Adrenal gland (tissue), 9 donors: ENCODE measurements at regions not wholly inside any gene's neighbourhood (a gene's known extent, or its start where the extent isn't known, plus 50 kb on each side); places are given as distances from the start of the nearest gene placed in this dataset.

Experiments
- DNase-seq, 7 donors: peaks; one replicate each; pipeline ENCODE4 v3.0.0-alpha.2; 2019 to 2020
- H3K27ac ChIP-seq, 5 donors: fragments of 200-600 bp; sonication (generic) in 4 of 5; 1 replicate in 3 of 5; 2 replicates in 2 of 5; pipeline versions ENCODE4 v1.5.1 to v1.8.0; 2016 to 2020; ENCODE audit warnings: mild to moderate bottlenecking in 1 of 5
- H3K27me3 ChIP-seq: fragments of 200-600 bp; 2 replicates; pipeline ENCODE4 v1.8.0; 2021
- H3K36me3 ChIP-seq, 2 donors: fragments of 200-600 bp; replicated peaks in 1 of 2; 1 replicate in 1 of 2; 2 replicates in 1 of 2; pipeline versions ENCODE4 v1.5.1 to v1.8.0; 2018 to 2022
- H3K4me1 ChIP-seq, 2 donors: fragments of 200-600 bp; replicated peaks in 1 of 2; 1 replicate in 1 of 2; 2 replicates in 1 of 2; pipeline versions ENCODE4 v1.5.1 to v1.8.0; 2018 to 2021
- H3K4me3 ChIP-seq, 4 donors: fragments of 200-600 bp; sonication (generic) in 3 of 4; one replicate each; pipeline ENCODE4 v1.5.1; 2016 to 2018
- H3K9me3 ChIP-seq, 3 donors: fragments of 200-600 bp; sonication (generic) in 1 of 3; replicated peaks in 1 of 3; 1 replicate in 2 of 3; 2 replicates in 1 of 3; pipeline versions ENCODE4 v1.5.1 to v1.8.0; 2016 to 2021
- POLR2A ChIP-seq, 2 donors: fragments of 450-650 bp; IDR thresholded peaks; one replicate each; pipeline ENCODE4 v1.6.1; 2017; ENCODE audit warnings: antibody characterized with exemption in 2 of 2, mild to moderate bottlenecking in 2 of 2, moderate library complexity in 1 of 2
- WGBS, 4 donors: extraction: QIAGEN DNeasy Blood & Tissue Kit in 2 of 4; methylation state at CpG; one replicate each; pipeline versions ENCODE4 v1.1.5 to v1.1.7; 2013 to 2017; 5-methylcytosine and 5-hydroxymethylcytosine counted together
- intact Hi-C, 2 donors: fragments of 100-400 bp; cut with DNase I; formaldehyde crosslinking; loops; one replicate each; pipeline versions ENCODE4 v1.14.1 to v1.15.0; 2022 to 2023
- TF ChIP-seq, protein P1 (sequence below), 6 experiments: fragments of 450-650 bp in 4 of 6; fragments of 200-600 bp in 2 of 6; sonication (generic) in 1 of 6; IDR thresholded peaks; 1 replicate in 5 of 6; 2 replicates in 1 of 6; pipeline versions ENCODE4 v1.5.1 to v1.8.0; 2016 to 2021; ENCODE audit warnings: antibody characterized with exemption in 6 of 6, mild to moderate bottlenecking in 2 of 6, moderate library complexity in 1 of 6
- donor health status: healthy with polysubstance abuse.
- donor health status: Bipolar disorder and iron deficiency.
- donor health status: DM: yes; HTN: yes; CAD: no.
- donor health status: DM: no; HTN: no; CAD: no.
- donor health status: DM: no; HTN: no; CAD: no.

DNA sequence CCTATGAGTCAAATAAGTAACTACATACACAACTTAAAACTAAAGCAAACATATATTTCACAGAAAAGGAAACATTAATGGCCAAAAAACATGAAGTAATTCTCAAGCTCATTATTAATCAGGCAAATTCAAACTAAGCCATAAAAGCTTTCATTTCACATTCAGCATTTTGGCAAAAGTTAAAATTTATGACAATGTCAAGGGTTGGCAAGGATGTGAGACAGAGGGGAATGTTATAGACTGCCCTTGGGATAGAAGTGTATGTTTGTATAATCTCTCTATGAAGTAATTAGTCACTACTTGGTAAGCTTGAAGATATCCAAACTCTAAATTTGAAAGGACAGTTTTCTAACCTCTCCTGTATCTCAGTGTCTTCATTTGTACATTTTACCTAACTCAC lies 539.4 kb downstream of the RIT2 start:
- Histone ChIP-seq H3K36me3 (no peaks in the 10 kb centered on the region), H3K4me1 (no peaks in the 10 kb centered on the region), H3K4me3 (no peak overlapping the region), H3K27me3 (no peaks in the 10 kb centered on the region), H3K9me3 (no peaks in the 10 kb centered on the region), H3K27ac (no peak overlapping the region)
- DNase-seq, result no peak
- TF ChIP-seq POLR2A (IDR thresholded peaks at IDR 0.05), result no peak
- TF ChIP-seq, protein P1, sequence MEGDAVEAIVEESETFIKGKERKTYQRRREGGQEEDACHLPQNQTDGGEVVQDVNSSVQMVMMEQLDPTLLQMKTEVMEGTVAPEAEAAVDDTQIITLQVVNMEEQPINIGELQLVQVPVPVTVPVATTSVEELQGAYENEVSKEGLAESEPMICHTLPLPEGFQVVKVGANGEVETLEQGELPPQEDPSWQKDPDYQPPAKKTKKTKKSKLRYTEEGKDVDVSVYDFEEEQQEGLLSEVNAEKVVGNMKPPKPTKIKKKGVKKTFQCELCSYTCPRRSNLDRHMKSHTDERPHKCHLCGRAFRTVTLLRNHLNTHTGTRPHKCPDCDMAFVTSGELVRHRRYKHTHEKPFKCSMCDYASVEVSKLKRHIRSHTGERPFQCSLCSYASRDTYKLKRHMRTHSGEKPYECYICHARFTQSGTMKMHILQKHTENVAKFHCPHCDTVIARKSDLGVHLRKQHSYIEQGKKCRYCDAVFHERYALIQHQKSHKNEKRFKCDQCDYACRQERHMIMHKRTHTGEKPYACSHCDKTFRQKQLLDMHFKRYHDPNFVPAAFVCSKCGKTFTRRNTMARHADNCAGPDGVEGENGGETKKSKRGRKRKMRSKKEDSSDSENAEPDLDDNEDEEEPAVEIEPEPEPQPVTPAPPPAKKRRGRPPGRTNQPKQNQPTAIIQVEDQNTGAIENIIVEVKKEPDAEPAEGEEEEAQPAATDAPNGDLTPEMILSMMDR (IDR thresholded peaks at IDR 0.05), result no peak
- intact Hi-C loops, result no loop called here

DNA sequence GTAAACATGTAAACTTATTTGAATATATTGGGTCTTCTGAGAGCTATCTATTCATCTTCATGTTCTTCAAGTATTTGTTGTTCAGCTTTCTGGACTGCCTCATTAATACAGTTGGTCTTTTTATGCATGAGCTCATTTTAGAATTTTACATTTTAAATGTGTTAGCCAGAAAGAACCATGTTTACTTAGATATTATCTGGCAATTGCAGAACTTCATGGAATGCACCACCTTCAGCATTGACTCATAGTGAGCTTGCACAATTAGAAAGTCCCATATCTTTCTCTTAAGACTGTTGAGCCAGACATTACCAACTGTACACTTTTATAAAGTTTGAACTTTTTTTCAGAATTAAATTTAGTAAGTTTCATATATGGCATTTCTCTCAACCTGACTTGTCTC lies 536.7 kb downstream of the RIT2 start:
- no peak for DNase-seq
- no peaks in the 10 kb centered on the region for H3K36me3 ChIP-seq

DNA sequence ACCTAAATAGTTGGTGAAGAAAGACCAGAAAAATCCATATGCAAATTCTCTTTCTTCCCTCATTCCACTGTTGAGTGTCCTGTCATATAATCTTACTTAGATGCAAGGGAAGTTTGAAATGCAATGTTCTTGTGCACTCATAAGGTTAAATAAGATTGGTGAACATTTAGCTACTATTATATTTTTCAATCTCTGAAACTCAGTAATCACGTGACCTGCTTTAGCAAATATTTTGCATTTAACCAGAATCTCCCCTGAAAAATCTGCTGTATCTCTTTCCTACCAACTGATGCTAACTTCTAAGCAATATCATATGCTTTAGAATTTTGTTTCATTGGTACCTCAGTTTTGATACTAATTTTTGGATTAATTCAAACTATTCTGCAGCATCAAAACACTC lies 533.2 kb downstream of the RIT2 start:
- Histone ChIP-seq H3K36me3 (no peaks in the 10 kb centered on the region), H3K4me3 (no peak overlapping the region), H3K9me3 (no peaks in the 10 kb centered on the region), H3K27me3 (no peaks in the 10 kb centered on the region), H3K27ac (no peak overlapping the region), H3K4me1 (no peaks in the 10 kb centered on the region)
- 85 to 89% (median 88%) methylated on average over 1 of the region's 1 CpG for WGBS, 4 donors
- no peak for DNase-seq
- TF ChIP-seq, protein P1 (IDR thresholded peaks at IDR 0.05), result no peak
- no peak for TF ChIP-seq POLR2A (IDR thresholded peaks at IDR 0.05)
- intact Hi-C loops, result no loop called here

More for the DNA sequence above, 536.7 kb downstream of the RIT2 start:
- Histone ChIP-seq H3K27ac (no peak overlapping the region), H3K4me1 (no peaks in the 10 kb centered on the region), H3K27me3 (no peaks in the 10 kb centered on the region), H3K4me3 (no peak overlapping the region), H3K9me3 (no peaks in the 10 kb centered on the region)
- no peak for TF ChIP-seq POLR2A (IDR thresholded peaks at IDR 0.05)
- TF ChIP-seq, protein P1 (IDR thresholded peaks at IDR 0.05), result no peak
- intact Hi-C loops, result no loop called here

DNA sequence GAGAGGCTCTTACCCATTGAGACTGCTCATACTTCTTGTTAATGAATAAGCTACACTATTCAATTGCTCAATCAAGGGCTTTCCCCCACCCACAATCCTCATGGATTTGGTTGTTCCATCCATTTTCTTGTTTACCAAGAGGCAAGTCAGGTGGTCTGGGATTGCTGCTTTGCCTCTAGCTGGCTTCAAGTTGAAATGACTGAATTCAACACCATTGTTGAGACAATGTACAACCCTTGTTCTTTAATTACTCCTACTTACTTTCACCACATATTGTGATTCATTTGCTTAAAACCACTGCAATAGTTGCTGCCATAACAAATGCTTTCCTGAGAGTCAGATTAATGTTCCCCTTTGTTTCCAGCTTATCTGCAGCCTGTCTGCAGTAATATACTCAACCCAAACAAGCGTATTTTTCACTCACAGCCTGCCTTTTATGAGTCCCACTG lies 532.2 kb downstream of the RIT2 start:
- Histone ChIP-seq H3K4me3 (no peak overlapping the region), H3K9me3 (no peaks in the 10 kb centered on the region), H3K4me1 (no peaks in the 10 kb centered on the region), H3K27ac (no peak overlapping the region), H3K36me3 (no peaks in the 10 kb centered on the region), H3K27me3 (no peaks in the 10 kb centered on the region)
- intact Hi-C loops, result no loop called here
- TF ChIP-seq, protein P1 (IDR thresholded peaks at IDR 0.05), result no peak
- TF ChIP-seq POLR2A (IDR thresholded peaks at IDR 0.05), result no peak
- DNase-seq, result no peak
- 46 to 59% (median 55%) methylated on average over 1 of the region's 1 CpG for WGBS, 4 donors
